Skeletal muscle tissue (tissue), 3 donors: ENCODE measurements at regions not wholly inside any gene's neighbourhood (a gene's known extent, or its start where the extent isn't known, plus 50 kb on each side); places are given as distances from the start of the nearest gene placed in this dataset.

ENCODE experiments used
- H3K27ac ChIP-seq: one replicate; pipeline ENCODE4 v1.7.0; 2013; ENCODE audit warnings: mild to moderate bottlenecking, low read depth, low read length, inconsistent platforms
- H3K27me3 ChIP-seq, 3 donors: one replicate each; pipeline ENCODE4 v1.7.0; 2013; ENCODE audit warnings: low read length in 3 of 3; ENCODE audit not compliant: control insufficient read depth in 3 of 3, insufficient read depth in 3 of 3
- H3K36me3 ChIP-seq, 3 donors: one replicate each; pipeline ENCODE4 v1.7.0; 2013; ENCODE audit warnings: low read length in 3 of 3; ENCODE audit not compliant: control insufficient read depth in 3 of 3, insufficient read depth in 3 of 3
- H3K4me1 ChIP-seq, 3 donors: one replicate each; pipeline ENCODE4 v1.7.0; 2013; ENCODE audit warnings: low read length in 3 of 3, mild to moderate bottlenecking in 3 of 3; ENCODE audit not compliant: control insufficient read depth in 3 of 3, insufficient read depth in 3 of 3
- H3K4me3 ChIP-seq, 3 donors: one replicate each; pipeline ENCODE4 v1.7.0; 2013; ENCODE audit warnings: low read length in 3 of 3
- H3K9ac ChIP-seq, 3 donors: one replicate each; pipeline ENCODE4 v1.7.0; 2013; ENCODE audit warnings: low read length in 3 of 3, mild to moderate bottlenecking in 3 of 3, moderate library complexity in 2 of 3, low read depth in 1 of 3
- H3K9me3 ChIP-seq, 3 donors: one replicate each; pipeline ENCODE4 v1.7.0; 2013; ENCODE audit warnings: low read length in 3 of 3; ENCODE audit not compliant: control insufficient read depth in 3 of 3
- donor health status: Osteomylitis.

DNA sequence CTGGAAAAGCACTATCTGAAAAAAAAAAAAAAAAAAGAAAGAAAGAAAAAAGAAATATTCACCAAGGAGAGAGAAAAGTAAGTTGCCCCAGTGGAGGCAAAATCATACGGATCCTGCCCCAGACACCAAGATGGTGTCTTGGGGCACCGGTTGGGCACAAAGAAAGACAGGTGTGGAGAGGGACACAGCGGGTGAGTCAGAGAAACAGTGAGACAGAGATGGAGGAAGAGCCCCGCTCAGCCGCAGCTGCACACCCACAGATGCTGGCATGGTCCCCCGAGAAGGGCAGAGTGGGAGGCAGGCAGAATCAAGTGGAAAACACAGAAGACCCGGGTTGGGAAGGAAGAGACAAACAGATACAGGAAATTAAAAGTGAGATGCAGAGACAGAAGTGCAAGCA lies 129.7 kb upstream of the SMAD3 start:
- Histone ChIP-seq H3K27ac (peak overlapping the region; percentile 15), H3K9ac (peak overlapping the region in 1 of 3 donors; percentile 58), H3K36me3 (no peaks in the 10 kb centered on the region)

DNA sequence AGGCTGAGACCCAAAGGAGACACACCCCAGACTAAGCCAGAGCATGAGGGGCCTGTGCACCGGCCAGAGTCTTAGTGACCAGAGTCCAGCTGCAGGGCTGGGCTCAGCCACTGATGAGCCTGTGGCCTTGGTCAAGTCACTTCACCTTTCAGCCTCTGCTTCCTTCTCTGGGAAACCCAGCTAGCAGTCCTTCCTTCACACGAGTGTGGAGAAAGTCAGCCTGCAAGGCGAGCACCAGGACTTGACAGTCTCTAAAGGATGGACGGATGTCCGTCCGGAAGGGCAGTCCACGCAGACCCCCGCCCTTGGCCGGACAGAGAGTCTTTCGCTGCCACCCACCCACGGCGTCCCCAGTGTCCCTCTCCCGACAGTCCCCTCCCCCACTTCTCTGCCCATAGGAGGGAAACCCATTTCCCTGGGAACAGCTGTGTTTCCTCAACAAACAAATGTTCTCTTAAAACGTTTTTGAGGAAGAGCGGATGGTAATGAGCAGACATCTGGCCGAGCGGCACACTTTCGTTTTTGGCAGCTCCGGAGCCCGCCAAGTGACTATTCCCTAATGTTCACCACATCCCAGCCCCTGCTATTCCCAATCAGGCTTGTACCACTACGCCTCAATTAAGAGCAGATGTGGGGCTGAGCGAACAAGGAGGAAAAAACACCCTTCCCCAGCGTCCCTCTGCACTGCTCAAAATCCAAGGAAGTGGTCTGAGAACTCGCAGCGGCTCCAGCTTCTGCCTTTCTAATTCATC lies 129.1 kb upstream of the SMAD3 start:
- Histone ChIP-seq H3K27ac (peak overlapping the region; percentile 15), H3K4me3 (peak overlapping the region; percentile 63 to 72 (median 68)), H3K9me3 (peaks cover 0 to 5% (median 0%) of the 10 kb centered on the region in 3 donors), H3K36me3 (no peaks in the 10 kb centered on the region), H3K4me1 (peaks cover 14 to 27% (median 23%) of the 10 kb centered on the region in 3 donors), H3K27me3 (peaks cover 5 to 34% (median 16%) of the 10 kb centered on the region in 3 donors), H3K9ac (peak overlapping the region; percentile 27 to 62 (median 58))

More for the DNA sequence above, 129.7 kb upstream of the SMAD3 start:
- H3K4me3 ChIP-seq, result peak overlapping the region; percentile 63 to 72 (median 68)
- H3K4me1 ChIP-seq, result peaks cover 9 to 25% (median 21%) of the 10 kb centered on the region in 3 donors
- peaks cover 5 to 37% (median 16%) of the 10 kb centered on the region in 3 donors for H3K27me3 ChIP-seq
- peaks cover 0 to 5% (median 0%) of the 10 kb centered on the region in 3 donors for H3K9me3 ChIP-seq

DNA sequence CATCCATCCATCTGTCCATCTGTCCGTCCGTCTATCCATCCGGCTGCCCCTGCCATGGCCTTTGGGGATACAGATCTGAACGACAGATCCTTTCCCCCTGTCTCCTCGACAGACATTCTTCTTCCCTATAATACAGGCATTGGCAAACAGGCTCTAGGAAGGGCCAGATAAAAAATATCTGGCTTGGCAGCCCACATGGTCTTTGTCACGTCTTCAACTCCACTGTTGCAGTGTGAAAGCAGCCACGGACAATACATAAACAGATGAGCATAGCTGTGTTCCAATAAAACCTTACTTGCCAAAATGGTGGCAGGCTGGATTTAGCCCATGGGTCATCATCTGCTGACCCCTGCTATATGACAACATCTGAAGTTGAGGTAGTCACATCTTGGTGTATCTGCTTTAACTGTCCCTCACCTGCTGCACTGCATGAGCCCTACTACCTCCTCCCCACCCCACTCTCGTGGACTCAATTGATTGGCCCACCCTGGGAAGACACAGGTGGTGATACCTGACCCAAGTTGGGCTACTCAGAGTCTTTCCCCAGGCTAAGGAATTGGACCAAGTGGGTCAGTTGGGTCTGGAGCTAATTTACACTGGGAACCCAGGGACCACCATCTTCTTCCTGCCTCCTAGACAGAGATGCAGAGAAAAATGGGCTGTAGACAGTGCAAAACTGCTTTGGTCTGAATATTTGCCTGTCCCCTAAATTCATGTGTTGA lies 128.4 kb upstream of the SMAD3 start:
- H3K4me3 ChIP-seq, result peak overlapping the region; percentile 63 to 72 (median 68)
- no peak overlapping the region for H3K27ac ChIP-seq
- peaks cover 5 to 34% (median 16%) of the 10 kb centered on the region in 3 donors for H3K27me3 ChIP-seq
- peaks cover 0 to 5% (median 0%) of the 10 kb centered on the region in 3 donors for H3K9me3 ChIP-seq
- no peaks in the 10 kb centered on the region for H3K36me3 ChIP-seq
- H3K9ac ChIP-seq, result peak overlapping the region; percentile 27 to 62 (median 58)
- peaks cover 18 to 28% (median 26%) of the 10 kb centered on the region in 3 donors for H3K4me1 ChIP-seq

DNA sequence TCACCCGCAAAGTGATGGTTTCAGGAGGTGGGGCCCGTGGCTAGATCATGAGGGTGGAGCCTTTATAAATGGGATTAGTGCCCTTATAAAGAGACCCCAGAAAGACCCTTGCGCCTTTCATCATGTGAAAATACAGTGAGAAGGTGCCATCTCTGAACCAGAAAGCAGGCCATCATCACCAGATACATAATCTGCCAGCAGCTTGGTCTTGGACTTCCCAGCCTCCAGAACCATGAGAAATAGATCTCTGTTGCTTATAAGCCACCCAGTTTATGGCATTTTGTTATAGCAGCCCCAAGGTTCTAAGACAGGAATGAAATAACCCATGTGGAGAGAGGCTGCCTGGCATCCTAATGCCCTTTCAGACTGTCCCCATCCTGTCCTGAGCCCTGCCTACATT lies 127.8 kb upstream of the SMAD3 start:
- H3K27ac ChIP-seq, result no peak overlapping the region
- peaks cover 0 to 5% (median 0%) of the 10 kb centered on the region in 3 donors for H3K9me3 ChIP-seq
- H3K4me1 ChIP-seq, result peaks cover 18 to 23% (median 22%) of the 10 kb centered on the region in 3 donors
- no peak overlapping the region for H3K9ac ChIP-seq
- peaks cover 5 to 31% (median 16%) of the 10 kb centered on the region in 3 donors for H3K27me3 ChIP-seq
- no peaks in the 10 kb centered on the region for H3K36me3 ChIP-seq
- H3K4me3 ChIP-seq, result no peak overlapping the region

DNA sequence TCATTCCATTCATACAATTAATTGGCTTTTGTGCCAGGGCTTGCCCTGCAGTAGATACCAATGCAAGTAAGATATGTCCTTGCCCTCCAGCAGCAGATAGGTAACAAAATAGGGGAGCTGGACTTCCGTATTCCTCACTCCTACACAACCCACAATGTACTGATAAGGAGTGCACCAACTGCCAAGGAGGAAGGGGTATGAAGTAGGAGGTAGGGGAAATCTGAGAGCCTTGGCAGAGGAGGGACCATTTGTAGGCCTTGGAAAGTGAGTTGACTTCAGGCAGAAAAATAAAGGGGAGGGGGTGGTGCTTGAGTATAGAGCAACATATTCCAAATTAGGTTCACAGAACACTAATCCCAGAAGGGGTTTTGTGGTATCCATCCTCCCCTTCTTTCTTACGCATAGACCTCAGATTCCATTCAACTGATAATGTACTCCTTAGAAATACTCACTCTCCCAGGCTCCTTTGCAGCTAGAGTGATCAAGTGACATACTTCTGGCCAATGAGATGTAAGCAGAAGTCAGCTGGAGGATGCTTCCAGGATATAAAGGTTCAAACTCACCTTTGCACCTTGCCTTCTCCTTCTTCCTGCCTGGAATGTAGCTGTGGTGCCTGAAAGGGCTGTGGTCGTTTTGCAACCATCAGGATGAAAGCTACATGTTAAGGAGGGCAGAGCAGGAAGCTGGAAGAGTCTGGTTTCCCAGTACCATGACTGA lies 127.1 kb upstream of the SMAD3 start:
- Histone ChIP-seq H3K9me3 (peaks cover 0 to 5% (median 0%) of the 10 kb centered on the region in 3 donors), H3K27ac (no peak overlapping the region), H3K36me3 (no peaks in the 10 kb centered on the region), H3K4me1 (peaks cover 18 to 20% (median 19%) of the 10 kb centered on the region in 3 donors), H3K4me3 (no peak overlapping the region), H3K27me3 (peaks cover 5 to 28% (median 16%) of the 10 kb centered on the region in 3 donors), H3K9ac (no peak overlapping the region)

DNA sequence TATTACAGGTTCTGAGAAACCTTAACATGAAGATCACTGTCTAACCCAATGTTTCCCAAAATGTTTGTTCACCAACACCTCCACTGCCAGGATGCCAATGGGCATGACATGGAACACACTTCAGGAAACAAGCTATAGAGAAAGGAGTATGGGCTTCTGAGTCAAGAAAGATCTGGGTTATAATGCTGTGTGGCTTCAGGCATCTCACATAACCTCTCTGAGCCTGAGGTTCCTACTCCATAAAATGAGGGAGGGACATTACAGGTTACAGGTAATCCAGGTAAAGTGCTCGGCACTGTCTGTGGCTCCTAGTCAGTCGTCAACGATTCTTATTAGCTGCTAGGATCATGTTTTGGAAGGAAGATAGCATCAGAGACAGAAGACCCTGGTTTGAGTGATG lies 126.4 kb upstream of the SMAD3 start:
- H3K9ac ChIP-seq, result no peak overlapping the region
- peaks cover 18 to 20% (median 19%) of the 10 kb centered on the region in 3 donors for H3K4me1 ChIP-seq
- H3K9me3 ChIP-seq, result peaks cover 0 to 3% (median 0%) of the 10 kb centered on the region in 3 donors
- no peaks in the 10 kb centered on the region for H3K36me3 ChIP-seq
- no peak overlapping the region for H3K4me3 ChIP-seq
- peaks cover 7 to 23% (median 16%) of the 10 kb centered on the region in 3 donors for H3K27me3 ChIP-seq
- H3K27ac ChIP-seq, result no peak overlapping the region

DNA sequence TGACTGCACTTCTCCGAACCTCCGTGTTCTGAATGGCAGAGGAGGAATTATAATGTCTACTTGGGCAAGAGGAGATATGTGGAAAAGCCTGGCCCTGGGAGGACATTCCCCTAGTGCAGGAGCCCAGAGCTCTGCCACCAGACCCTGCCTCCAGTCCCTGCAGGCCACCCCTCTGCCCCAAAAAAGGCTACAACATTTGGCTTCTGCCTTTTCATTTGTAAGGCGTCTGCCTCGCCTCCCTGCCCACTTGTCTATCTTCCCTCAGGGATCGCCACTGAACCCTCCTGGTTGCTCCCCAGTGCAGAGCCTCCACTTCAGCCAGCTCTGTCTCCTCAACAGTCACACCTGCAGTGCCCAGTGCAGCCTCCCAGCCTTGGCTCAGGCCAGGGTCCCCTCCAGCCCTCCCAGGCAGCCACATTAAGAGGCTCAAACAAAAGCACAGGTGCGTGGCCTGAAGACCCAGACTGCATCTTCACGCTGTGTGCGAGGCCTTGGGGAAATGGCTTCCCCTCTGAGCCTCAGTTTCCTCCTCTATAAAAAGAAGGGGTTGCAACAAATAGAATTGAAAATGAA lies 125.9 kb upstream of the SMAD3 start:
- no peak overlapping the region for H3K27ac ChIP-seq
- no peaks in the 10 kb centered on the region for H3K36me3 ChIP-seq
- H3K4me1 ChIP-seq, result peaks cover 18 to 20% (median 19%) of the 10 kb centered on the region in 3 donors
- no peaks in the 10 kb centered on the region for H3K9me3 ChIP-seq
- H3K9ac ChIP-seq, result no peak overlapping the region
- no peak overlapping the region for H3K4me3 ChIP-seq
- H3K27me3 ChIP-seq, result peaks cover 7 to 20% (median 12%) of the 10 kb centered on the region in 3 donors

DNA sequence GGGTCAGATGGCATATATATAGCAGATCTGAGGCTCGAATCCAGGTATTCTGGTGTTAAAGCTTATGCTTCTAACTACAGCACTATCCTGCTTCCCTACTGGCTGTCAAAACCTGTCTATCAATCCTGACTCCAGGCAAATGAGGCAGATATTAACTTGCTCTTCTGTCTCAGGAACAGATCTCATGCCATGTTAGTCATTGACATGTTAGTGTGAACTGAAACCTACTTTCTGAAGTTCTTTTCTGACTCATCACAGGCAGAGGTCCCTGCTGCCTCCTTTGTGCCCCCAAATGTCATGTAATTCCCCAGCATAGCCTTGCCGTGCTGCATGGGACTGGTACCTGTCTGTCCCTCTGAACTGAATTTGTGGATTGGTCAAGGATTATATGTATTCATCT lies 125.0 kb upstream of the SMAD3 start:
- Histone ChIP-seq H3K27me3 (peaks cover 7 to 14% (median 8%) of the 10 kb centered on the region in 3 donors), H3K4me3 (no peak overlapping the region), H3K9me3 (no peaks in the 10 kb centered on the region), H3K9ac (no peak overlapping the region), H3K27ac (no peak overlapping the region), H3K4me1 (peaks cover 18 to 20% (median 19%) of the 10 kb centered on the region in 3 donors), H3K36me3 (no peaks in the 10 kb centered on the region)

DNA sequence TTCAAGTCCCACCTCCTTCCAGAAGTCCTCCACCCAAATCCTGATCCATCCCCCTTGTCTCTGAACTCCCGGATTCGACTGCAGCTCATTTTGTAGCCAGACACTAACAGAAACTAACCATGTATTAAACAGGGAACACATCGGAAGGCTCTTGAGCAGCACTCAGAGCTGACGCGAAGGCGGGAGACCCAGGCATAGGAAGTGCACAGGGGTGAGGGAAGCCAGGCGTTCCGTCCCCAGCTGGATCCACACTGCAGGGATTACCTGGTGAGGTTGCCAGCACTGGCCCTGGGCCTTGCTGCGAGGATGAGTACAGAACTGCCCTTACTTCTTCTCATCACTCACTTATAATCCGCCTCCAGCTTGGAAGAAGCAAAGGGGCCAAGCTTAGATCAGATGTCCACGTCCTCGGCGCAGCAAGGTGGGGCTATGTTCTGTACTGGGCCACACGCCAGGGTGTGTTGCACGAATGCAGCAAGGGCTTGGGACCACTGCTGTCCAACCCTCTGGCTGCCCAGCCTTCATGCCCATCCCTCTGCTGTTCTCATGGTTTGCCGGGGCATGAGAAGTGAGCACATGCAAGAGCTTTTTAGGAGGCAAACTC lies 124.2 kb upstream of the SMAD3 start:
- Histone ChIP-seq H3K4me1 (peaks cover 12 to 15% (median 13%) of the 10 kb centered on the region in 3 donors), H3K9me3 (no peaks in the 10 kb centered on the region), H3K27me3 (peaks cover 1 to 6% (median 3%) of the 10 kb centered on the region in 3 donors), H3K36me3 (no peaks in the 10 kb centered on the region), H3K9ac (peak overlapping the region in 1 of 3 donors; percentile 40), H3K27ac (no peak overlapping the region), H3K4me3 (peak overlapping the region; percentile 11 to 31 (median 29))
